Right atrium auricular region (tissue), 2 donors: ENCODE measurements at regions not wholly inside any gene's neighbourhood (a gene's known extent, or its start where the extent isn't known, plus 50 kb on each side); places are given as distances from the start of the nearest gene placed in this dataset.

Experiments used
- DNase-seq: peaks from one replicate; pipeline ENCODE4 v3.0.0-alpha.2; 2019; ENCODE audit warnings: low spot score
- H3K27ac ChIP-seq, 2 donors: fragments of 200-600 bp; sonication (generic); 1 replicate in 1 of 2; 2 replicates in 1 of 2; pipeline ENCODE4 v1.5.1; 2016 to 2019
- H3K27me3 ChIP-seq, 2 donors: fragments of 200-600 bp; sonication (generic); one replicate each; pipeline versions ENCODE4 v1.5.1 to v1.6.0; 2017 to 2019
- H3K36me3 ChIP-seq: fragments of 200-600 bp; sonication (generic); one replicate; pipeline ENCODE4 v1.5.1; 2016
- H3K4me1 ChIP-seq, 2 donors: fragments of 200-600 bp; sonication (generic); one replicate each; pipeline versions ENCODE4 v1.5.1 to v1.6.0; 2017 to 2019
- H3K4me3 ChIP-seq, 2 donors: fragments of 200-600 bp; sonication (generic); 1 replicate in 1 of 2; 2 replicates in 1 of 2; pipeline ENCODE4 v1.5.1; 2017 to 2019; ENCODE audit warnings: mild to moderate bottlenecking in 1 of 2, moderate library complexity in 1 of 2
- H3K9me3 ChIP-seq, 2 donors: fragments of 200-600 bp; sonication (generic); one replicate each; pipeline ENCODE4 v1.5.1; 2019
- TF ChIP-seq, protein P1 (sequence below), 2 donors: fragments of 200-600 bp; sonication (generic); IDR thresholded peaks; one replicate each; pipeline ENCODE4 v1.5.1; 2019; ENCODE audit warnings: antibody characterized with exemption in 2 of 2

DNA sequence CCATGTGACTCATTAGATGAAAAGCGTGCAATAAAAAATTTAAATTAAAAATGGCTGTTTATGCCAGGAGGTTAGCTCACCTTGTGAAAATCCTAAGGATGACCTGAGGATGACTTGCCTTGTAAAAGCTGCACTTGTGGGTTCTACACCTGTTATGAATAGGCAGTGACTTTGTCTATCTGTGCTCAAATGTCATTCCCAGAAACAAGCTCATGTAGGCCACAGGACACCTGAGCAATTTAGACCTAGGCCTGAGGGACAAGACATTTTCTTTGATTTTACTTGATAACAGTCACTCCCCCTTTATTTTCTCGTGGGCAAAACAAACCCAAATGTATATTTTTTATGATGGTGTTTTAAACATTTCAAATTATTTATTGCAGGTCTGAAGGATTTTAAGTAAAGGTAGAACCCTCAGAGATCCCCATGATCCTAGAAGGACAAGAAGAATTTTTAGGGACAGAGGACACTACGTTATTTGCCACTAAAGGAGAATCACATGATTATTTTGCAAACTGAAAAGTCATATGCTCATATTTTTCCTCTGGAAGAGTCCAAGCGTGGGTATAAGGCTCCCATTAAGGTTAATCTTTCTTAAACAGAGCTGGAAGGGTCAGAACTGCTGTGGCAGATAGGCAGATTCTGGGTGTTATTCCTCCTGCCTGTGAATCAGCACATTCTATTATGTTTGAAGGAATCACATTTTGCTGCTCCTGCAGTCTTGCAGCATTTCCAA lies 277.5 kb upstream of the MAN1A1 start:
- no peak for DNase-seq
- Histone ChIP-seq H3K9me3 (no peaks in the 10 kb centered on the region), H3K36me3 (no peaks in the 10 kb centered on the region), H3K27ac (no peak overlapping the region), H3K4me3 (no peak overlapping the region), H3K4me1 (no peaks in the 10 kb centered on the region), H3K27me3 (no peaks in the 10 kb centered on the region)
- TF ChIP-seq, protein P1, sequence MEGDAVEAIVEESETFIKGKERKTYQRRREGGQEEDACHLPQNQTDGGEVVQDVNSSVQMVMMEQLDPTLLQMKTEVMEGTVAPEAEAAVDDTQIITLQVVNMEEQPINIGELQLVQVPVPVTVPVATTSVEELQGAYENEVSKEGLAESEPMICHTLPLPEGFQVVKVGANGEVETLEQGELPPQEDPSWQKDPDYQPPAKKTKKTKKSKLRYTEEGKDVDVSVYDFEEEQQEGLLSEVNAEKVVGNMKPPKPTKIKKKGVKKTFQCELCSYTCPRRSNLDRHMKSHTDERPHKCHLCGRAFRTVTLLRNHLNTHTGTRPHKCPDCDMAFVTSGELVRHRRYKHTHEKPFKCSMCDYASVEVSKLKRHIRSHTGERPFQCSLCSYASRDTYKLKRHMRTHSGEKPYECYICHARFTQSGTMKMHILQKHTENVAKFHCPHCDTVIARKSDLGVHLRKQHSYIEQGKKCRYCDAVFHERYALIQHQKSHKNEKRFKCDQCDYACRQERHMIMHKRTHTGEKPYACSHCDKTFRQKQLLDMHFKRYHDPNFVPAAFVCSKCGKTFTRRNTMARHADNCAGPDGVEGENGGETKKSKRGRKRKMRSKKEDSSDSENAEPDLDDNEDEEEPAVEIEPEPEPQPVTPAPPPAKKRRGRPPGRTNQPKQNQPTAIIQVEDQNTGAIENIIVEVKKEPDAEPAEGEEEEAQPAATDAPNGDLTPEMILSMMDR (IDR thresholded peaks at IDR 0.05): no peak

DNA sequence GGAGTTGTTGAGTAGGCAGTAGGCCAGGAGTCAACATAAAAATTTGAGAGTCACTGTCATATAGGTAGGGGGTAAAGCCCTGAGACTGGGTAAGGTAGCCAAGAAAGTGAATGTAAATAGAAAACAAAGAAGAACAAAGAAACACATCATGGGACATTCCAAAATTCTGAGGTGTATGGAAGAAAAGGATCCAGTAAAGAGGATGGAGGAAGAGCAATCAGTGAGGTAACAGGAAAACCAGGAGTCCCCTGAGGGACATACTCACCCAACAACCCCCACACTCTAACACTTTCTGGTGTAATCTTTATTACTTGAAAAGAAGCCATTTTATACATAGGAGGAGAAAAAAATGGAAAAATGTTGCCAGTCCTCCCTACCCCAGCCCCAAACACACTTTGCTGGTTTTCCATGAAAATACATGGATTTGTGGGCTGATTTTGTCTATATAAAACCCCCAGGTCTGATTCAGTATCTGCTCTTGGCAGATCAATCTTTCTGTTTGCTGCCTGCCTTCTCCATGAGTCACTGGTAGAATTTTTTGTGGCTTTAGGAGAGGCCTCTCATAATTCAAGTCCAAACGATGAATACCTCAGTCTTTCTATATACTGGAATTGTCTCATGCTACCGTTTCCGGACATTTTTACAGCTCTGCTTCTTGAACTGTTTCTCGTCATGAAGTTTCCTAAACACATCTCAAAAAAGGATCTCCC lies 271.4 kb upstream of the MAN1A1 start:
- Histone ChIP-seq H3K36me3 (no peaks in the 10 kb centered on the region), H3K9me3 (no peaks in the 10 kb centered on the region), H3K4me1 (no peaks in the 10 kb centered on the region), H3K27me3 (no peaks in the 10 kb centered on the region), H3K27ac (no peak overlapping the region), H3K4me3 (no peak overlapping the region)
- DNase-seq: no peak
- TF ChIP-seq, protein P1 (IDR thresholded peaks at IDR 0.05): no peak

DNA sequence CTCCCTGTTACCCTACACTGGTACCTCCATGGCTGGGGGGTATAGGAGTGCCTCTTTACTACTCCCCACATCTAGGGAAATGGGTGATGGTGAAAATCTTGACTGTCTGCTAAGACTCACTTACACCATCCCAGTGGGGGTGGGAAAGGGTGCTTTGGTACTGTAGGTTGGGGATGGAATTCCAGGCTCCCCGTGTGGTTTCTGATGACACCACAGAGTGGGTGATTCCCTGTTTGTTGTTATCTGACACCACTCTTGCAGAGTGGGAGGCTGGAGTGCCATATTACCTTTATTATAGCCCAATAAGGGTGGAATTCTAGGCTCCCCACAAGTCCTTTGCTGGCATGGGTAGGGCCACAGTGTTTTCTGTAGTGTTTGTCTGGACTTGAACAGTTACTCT lies 264.6 kb upstream of the MAN1A1 start:
- H3K36me3 ChIP-seq: no peaks in the 10 kb centered on the region
- TF ChIP-seq, protein P1 (IDR thresholded peaks at IDR 0.05): no peak
- no peak overlapping the region for H3K27ac ChIP-seq
- no peaks in the 10 kb centered on the region for H3K4me1 ChIP-seq
- no peaks in the 10 kb centered on the region for H3K9me3 ChIP-seq
- H3K4me3 ChIP-seq: no peak overlapping the region
- no peaks in the 10 kb centered on the region for H3K27me3 ChIP-seq
- no peak for DNase-seq

DNA sequence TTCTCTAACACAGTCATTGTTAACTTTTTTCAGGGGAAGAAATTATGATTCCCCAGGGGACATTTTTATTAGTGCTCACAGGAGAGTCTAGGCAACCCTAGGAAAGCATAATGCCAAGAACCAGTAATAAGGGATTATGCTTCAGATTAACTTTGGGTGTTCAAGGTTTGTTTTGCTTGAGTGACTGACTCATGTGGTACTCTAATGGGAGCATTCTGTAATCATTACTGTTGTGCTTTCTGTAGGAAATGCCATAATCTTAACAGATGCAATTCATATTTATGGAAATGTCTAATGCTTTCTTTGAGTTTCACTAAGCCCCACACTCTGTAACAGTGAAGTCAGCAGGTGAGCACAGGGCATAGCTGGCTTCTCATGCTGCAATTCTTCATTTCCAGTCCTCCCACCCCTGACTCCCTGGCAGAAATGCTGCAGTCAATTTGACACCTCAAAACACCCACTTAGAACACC lies 263.4 kb upstream of the MAN1A1 start:
- TF ChIP-seq, protein P1 (IDR thresholded peaks at IDR 0.05): no peak
- no peaks in the 10 kb centered on the region for H3K4me1 ChIP-seq
- no peaks in the 10 kb centered on the region for H3K27me3 ChIP-seq
- H3K36me3 ChIP-seq: no peaks in the 10 kb centered on the region
- H3K9me3 ChIP-seq: no peaks in the 10 kb centered on the region
- no peak for DNase-seq
- H3K4me3 ChIP-seq: no peak overlapping the region
- H3K27ac ChIP-seq: no peak overlapping the region

DNA sequence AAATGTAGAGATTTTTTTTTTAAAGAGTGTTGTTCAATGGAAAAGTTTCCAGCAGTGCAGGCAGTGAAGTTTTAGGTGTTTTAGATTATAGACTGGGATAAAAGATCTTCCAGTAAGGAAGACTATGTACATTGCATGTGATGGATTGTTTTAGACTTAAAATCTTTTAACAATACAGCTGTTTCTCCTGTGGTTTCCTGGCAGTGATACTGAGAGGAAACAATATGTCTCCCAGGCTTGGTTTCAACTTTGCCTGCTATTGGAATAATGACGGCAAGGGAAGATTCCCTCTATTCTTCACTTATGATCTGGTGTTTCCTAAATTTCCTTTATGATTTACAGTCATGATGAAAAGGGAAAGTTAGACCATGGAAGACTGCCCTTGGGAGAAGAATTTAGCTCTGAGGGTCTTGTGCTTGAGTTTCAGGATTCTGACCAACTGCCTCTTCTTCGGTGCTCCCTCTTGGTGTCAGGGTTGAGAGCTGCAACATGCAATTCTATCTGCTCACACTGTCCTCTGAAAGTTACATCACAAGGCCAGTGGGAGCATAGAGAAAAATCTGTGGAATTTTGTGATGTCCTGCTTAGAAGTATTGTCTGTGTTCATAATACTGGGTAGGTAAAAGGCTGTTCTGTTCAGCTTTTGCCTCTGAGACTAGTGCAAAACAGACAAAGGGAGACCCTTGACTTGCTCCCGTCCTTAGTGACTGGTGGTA lies 262.8 kb upstream of the MAN1A1 start:
- TF ChIP-seq, protein P1 (IDR thresholded peaks at IDR 0.05): no peak
- no peaks in the 10 kb centered on the region for H3K36me3 ChIP-seq

More for the DNA sequence above, 262.8 kb upstream of the MAN1A1 start:
- no peak for DNase-seq
- Histone ChIP-seq H3K9me3 (no peaks in the 10 kb centered on the region), H3K27ac (no peak overlapping the region), H3K27me3 (no peaks in the 10 kb centered on the region), H3K4me1 (no peaks in the 10 kb centered on the region), H3K4me3 (no peak overlapping the region)
